ENCODE measurements at regions not wholly inside any gene's neighbourhood (a gene's known extent, or its start where the extent isn't known, plus 50 kb on each side); places are given as distances from the start of the nearest gene placed in this dataset.

- TF ChIP-seq ZNF670 (tag by site-specific recombination; IDR thresholded peaks at IDR 0.05; ENCODE audit: low read depth) (no peak), SETDB1 (IDR thresholded peaks at IDR 0.05; ENCODE audit: insufficient read length, low read length) (no peak), REST (tag by site-specific recombination; IDR thresholded peaks at IDR 0.05) (no peak), CTCF (tag by site-specific recombination; IDR thresholded peaks at IDR 0.05) (no peak), KLF16 (tag by site-specific recombination; IDR thresholded peaks at IDR 0.05) (no peak), ZNF202 (tag by site-specific recombination; IDR thresholded peaks at IDR 0.05; ENCODE audit: borderline replicate concordance) (no peak), MZF1 (tag by site-specific recombination; IDR thresholded peaks at IDR 0.05; ENCODE audit: borderline replicate concordance) (no peak)
- TF ChIP-seq, protein P1, sequence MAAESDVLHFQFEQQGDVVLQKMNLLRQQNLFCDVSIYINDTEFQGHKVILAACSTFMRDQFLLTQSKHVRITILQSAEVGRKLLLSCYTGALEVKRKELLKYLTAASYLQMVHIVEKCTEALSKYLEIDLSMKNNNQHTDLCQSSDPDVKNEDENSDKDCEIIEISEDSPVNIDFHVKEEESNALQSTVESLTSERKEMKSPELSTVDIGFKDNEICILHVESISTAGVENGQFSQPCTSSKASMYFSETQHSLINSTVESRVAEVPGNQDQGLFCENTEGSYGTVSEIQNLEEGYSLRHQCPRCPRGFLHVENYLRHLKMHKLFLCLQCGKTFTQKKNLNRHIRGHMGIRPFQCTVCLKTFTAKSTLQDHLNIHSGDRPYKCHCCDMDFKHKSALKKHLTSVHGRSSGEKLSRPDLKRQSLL (tag by site-specific recombination; IDR thresholded peaks at IDR 0.05), result no peak
- TF ChIP-seq, protein P2, sequence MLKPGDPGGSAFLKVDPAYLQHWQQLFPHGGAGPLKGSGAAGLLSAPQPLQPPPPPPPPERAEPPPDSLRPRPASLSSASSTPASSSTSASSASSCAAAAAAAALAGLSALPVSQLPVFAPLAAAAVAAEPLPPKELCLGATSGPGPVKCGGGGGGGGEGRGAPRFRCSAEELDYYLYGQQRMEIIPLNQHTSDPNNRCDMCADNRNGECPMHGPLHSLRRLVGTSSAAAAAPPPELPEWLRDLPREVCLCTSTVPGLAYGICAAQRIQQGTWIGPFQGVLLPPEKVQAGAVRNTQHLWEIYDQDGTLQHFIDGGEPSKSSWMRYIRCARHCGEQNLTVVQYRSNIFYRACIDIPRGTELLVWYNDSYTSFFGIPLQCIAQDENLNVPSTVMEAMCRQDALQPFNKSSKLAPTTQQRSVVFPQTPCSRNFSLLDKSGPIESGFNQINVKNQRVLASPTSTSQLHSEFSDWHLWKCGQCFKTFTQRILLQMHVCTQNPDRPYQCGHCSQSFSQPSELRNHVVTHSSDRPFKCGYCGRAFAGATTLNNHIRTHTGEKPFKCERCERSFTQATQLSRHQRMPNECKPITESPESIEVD (tag by site-specific recombination; IDR thresholded peaks at IDR 0.05), result no peak
These were observed 128.8 kb upstream of the CTTNBP2NL start for GRCh38 chr1:112267206-112267605.

Data from HEK293 (cell line).